ENCODE measurements at regions not wholly inside any gene's neighbourhood (a gene's known extent, or its start where the extent isn't known, plus 50 kb on each side); places are given as distances from the start of the nearest gene placed in this dataset.
"Not testable (repeated sequence)": the region's sequence is repeated elsewhere in the genome, so short reads cannot be mapped to it uniquely, and the experiment has no call there.

DNA sequence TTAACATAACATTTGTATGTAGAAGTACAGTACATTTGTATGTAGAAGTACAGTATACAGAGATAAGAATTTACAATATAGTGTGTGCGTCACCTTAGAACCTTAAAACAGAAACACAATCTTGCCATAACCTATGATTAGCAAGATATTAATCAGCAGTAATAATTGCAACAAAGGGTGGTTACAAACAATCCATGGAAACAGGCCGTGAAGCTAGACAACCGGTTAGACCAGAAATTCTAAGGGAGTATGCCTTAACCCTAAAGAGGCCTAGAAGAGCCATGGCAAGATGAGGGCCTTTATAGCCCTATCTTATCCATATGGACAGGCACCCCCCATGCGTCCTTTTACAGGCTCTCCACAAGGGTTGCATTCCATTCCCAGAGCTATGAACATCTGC is 605.9 kb downstream of the KCNT2 start:
- not testable (repeated sequence) for H3K4me3 Mint-ChIP-seq, H3K27ac Mint-ChIP-seq, H3K27me3 Mint-ChIP-seq, H3K9me3 Mint-ChIP-seq, H3K4me1 Mint-ChIP-seq, H3K36me3 Mint-ChIP-seq

DNA sequence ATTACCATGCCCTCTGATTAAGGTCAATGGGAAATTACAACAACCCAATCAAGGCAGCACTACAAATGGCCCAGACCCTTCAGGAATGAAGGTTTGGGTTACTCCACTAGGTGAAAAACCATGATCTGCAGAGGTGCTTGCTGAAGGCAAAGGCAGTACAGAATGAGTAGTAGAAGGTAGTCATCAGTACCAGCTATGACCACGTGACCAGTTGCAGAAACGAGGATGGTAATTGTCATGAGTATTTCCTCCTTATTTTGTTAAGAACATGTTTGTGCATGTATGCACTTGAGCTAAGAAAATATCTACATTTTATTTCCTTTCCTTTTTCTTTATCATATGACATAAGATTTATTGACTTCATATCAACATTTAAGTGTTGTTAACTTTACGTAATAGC is 607.1 kb downstream of the KCNT2 start:
- Mint-ChIP-seq H3K4me1 (no peaks in the 10 kb centered on the region), H3K4me3 (no peak overlapping the region), H3K27ac (peak overlapping the region in 1 of 3 donors; percentile 73), H3K36me3 (peaks cover 1% of the 10 kb centered on the region), H3K27me3 (no peaks in the 10 kb centered on the region), H3K9me3 (peaks cover 0 to 4% (median 0%) of the 10 kb centered on the region in 3 donors)

DNA sequence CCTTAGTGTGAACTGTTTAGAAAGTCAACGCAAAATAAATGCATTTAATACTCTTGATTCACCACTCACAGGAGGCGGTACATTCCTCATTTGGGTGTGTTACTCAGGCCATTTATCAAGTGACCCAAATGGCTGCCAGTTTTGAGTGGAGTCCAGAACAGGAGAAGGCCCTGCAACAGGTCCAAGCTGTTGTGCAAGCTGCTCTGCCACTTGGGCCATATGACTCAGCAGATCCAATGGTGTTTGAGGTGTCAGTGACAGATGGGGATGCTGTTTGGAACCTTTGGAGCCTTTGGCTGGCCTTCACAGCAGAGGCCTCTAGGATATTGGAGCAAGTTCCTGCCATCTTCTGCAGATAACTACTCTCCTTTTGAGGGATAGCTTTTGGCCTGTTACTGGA is 609.2 kb downstream of the KCNT2 start:
- peaks cover 0 to 4% (median 0%) of the 10 kb centered on the region in 3 donors for H3K9me3 Mint-ChIP-seq
- no peaks in the 10 kb centered on the region for H3K4me1 Mint-ChIP-seq
- H3K27ac Mint-ChIP-seq: no peak overlapping the region
- no peak overlapping the region for H3K4me3 Mint-ChIP-seq
- H3K27me3 Mint-ChIP-seq: no peaks in the 10 kb centered on the region
- peaks cover 1% of the 10 kb centered on the region for H3K36me3 Mint-ChIP-seq

DNA sequence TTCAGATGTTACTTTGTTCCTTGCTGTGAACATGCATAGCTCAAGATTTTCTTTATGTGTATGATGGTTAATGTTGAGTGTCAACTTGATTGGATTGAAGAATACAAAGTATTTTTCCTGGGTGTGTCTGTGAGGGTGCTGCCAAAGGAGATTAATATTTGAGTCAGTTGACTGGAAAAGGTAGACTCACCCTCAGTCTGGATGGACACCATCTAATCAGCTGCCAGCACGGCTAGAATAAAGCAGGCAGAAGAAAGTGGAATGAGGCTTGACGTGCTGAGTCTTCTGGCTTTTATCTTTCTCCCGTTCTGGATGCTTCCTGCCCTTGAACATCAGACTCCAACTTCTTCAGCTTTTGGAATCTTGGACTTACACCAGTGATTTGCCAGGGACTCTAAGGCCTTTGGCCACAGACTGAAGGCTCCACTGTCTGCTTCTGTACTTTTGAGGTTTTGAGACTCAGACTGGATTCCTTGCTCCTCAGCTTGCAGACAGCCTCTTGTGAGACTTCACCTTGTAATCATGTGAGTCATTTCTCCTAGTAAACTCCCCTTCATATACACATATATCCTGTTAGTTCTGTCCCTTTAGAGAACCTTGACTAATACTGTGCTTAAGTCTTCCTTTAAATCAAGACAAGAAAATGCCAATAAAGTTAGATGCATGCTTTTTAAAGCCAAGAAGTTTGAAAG is 626.6 kb downstream of the KCNT2 start:
- Mint-ChIP-seq H3K27ac (no peak overlapping the region), H3K4me3 (no peak overlapping the region), H3K4me1 (no peaks in the 10 kb centered on the region), H3K27me3 (no peaks in the 10 kb centered on the region), H3K9me3 (peaks cover 0 to 2% (median 1%) of the 10 kb centered on the region in 3 donors), H3K36me3 (no peaks in the 10 kb centered on the region)

DNA sequence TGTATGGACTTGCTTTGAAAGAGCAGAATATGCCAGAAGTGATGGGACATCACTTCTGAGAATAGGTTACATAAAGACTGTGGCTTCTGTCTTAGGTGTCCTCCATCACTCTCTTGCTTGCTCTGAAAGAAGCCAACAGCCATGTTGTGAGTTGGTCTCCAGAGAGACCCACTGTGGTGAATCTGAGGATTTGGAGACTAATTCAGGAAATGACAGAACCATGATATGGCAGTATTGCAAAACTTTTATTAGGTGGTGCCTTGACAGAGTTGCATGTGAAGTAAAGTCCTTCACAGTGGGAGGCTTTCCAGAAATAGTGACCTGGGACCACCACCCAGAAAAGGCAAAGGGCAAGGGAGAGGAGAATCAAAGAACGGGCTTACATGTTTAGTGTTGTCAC is 628.6 kb downstream of the KCNT2 start:
- no peaks in the 10 kb centered on the region for H3K27me3 Mint-ChIP-seq
- H3K9me3 Mint-ChIP-seq: peaks cover 1 to 6% (median 2%) of the 10 kb centered on the region in 3 donors
- H3K4me1 Mint-ChIP-seq: no peaks in the 10 kb centered on the region
- no peak overlapping the region for H3K4me3 Mint-ChIP-seq
- peak overlapping the region in 1 of 3 donors; percentile 35 for H3K27ac Mint-ChIP-seq
- no peaks in the 10 kb centered on the region for H3K36me3 Mint-ChIP-seq

DNA sequence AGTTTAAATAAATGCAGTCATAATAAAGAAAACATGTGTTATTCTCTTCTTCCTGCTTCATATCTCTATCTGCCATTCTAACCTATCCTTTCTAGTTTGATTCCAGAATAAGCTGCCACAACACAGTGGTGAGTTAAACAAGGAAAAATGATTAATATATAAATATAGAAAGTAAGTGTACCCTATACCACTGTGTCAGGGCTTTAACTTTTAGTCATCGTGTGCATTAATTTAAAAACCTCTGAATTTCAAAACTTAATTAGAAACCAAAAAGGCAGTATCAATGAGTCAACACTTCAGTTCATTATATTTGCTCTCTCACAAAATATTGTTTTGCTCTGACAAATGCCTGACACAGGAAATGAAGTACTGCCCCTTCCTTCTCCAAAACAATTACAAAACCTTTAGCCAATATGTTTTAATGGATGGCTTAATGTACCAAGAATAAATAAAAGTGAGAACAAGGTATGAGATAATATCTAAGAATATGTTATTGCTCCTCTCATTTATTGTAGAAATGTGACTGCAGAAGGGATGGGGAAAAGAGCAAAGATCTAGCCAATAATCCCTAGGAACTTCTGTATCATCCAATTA is 634.8 kb downstream of the KCNT2 start:
- no peaks in the 10 kb centered on the region for H3K27me3 Mint-ChIP-seq
- peaks cover 0 to 6% (median 0%) of the 10 kb centered on the region in 3 donors for H3K9me3 Mint-ChIP-seq
- no peak overlapping the region for H3K27ac Mint-ChIP-seq
- H3K4me3 Mint-ChIP-seq: no peak overlapping the region
- H3K36me3 Mint-ChIP-seq: no peaks in the 10 kb centered on the region
- H3K4me1 Mint-ChIP-seq: no peaks in the 10 kb centered on the region

DNA sequence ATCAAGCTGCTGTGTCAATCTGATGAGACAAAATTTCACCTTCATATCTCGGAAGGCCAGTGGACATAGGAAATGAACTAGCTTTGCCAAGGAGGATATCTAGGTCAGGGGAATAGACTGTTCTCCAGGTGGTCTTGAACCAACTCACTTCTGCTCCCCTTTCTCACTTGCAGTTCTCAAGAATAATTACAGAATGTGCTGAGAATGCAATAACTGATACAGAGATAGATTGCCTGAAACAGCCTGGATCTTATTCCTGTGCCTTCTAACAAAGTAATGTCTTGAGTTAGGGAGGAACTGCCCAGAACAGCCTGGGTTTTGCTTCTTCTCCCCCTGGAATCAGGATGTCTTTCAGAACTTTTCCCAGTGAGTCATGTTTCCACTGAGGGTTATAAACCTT is 636.7 kb downstream of the KCNT2 start:
- Mint-ChIP-seq H3K27ac (no peak overlapping the region), H3K27me3 (no peaks in the 10 kb centered on the region), H3K9me3 (peaks cover 0 to 6% (median 0%) of the 10 kb centered on the region in 3 donors), H3K36me3 (no peaks in the 10 kb centered on the region), H3K4me3 (no peak overlapping the region), H3K4me1 (no peaks in the 10 kb centered on the region)

DNA sequence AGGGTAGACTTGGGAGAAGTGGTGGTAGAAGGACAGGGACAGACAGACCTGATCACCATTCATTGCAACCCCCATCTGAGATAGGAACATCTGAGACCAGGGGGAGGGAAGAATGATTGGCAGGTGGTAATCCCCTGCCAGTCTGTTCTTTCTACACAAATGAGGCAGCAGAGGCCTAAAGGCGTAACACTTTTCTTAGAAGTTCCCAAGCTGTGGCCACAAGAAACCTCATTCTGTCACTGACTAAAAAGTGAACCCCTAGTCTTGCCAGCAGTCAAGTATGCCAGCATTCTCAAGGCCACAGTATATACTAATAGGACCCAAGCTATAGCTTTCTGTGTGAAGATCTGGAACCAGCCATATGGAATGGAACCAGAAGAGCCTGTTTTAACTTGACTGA is 638.0 kb downstream of the KCNT2 start:
- Mint-ChIP-seq H3K27me3 (no peaks in the 10 kb centered on the region), H3K4me1 (no peaks in the 10 kb centered on the region), H3K9me3 (no peaks in the 10 kb centered on the region), H3K36me3 (no peaks in the 10 kb centered on the region), H3K4me3 (no peak overlapping the region), H3K27ac (no peak overlapping the region)

DNA sequence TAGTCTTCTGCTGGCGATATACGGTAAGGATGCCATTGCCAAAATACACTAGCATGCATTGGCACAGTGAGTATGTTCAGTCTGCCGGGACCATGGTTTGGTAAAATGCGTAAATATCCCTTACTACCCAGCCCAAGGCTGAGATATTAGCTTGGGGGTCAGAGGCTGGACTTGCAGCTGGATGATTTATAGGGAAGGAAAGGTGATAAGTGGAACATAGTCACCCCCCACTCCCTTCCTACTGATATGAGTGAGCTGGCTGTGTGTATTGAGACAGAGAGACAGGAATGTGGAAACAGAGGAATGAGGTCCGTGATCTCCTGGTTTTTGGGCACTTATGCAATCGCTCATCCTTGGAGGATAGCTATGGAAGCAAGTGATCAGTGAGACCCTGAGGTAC is 642.8 kb downstream of the KCNT2 start:
- Mint-ChIP-seq H3K4me3 (peak overlapping the region in 1 of 4 donors; percentile 45), H3K9me3 (no peaks in the 10 kb centered on the region), H3K27me3 (no peaks in the 10 kb centered on the region)

DNA sequence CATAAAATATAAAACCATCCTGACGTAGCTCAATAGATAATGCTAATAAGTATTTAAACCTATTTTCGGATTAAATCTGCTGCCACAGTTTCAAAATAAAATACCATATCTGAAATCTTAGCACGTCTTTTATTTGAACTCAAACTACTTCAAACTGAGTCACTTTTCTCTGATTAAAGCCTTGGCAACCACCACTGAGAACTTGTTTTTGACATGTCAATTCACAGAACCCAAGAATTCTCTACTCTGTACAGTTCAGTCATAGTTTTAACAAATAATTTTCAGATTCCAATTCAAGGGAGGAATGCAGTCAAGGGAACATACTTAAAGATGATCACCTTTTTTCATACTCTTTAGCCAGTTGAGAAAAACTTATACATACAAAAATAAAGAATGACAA is 643.2 kb downstream of the KCNT2 start:
- no peaks in the 10 kb centered on the region for H3K27me3 Mint-ChIP-seq
- no peaks in the 10 kb centered on the region for H3K9me3 Mint-ChIP-seq
- H3K27ac Mint-ChIP-seq: no peak overlapping the region
- no peaks in the 10 kb centered on the region for H3K4me1 Mint-ChIP-seq
- no peak overlapping the region for H3K4me3 Mint-ChIP-seq
- no peaks in the 10 kb centered on the region for H3K36me3 Mint-ChIP-seq

More for the DNA sequence above, 642.8 kb downstream of the KCNT2 start:
- H3K4me1 Mint-ChIP-seq: no peaks in the 10 kb centered on the region
- H3K27ac Mint-ChIP-seq: no peak overlapping the region
- H3K36me3 Mint-ChIP-seq: no peaks in the 10 kb centered on the region

DNA sequence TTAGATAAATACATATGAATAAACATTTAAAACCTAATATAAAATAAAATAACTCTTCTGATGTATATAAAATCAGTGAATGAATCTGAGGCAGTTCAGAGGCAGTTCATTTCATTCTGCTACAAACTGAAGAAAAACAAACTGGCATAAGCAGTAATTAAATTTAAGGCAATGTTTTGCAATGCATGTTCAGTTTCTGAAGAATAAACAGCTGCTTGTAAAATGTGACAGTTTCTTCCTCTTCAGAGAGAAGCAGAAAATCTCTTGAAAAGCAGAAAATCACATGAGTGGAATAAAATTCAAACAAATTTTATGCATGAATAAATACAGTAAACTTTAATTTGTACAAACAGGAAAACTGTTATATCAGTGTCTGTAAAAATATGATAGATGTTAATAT is 643.7 kb downstream of the KCNT2 start:
- H3K4me1 Mint-ChIP-seq: no peaks in the 10 kb centered on the region
- no peak overlapping the region for H3K27ac Mint-ChIP-seq
- H3K36me3 Mint-ChIP-seq: no peaks in the 10 kb centered on the region
- no peaks in the 10 kb centered on the region for H3K27me3 Mint-ChIP-seq
- H3K9me3 Mint-ChIP-seq: no peaks in the 10 kb centered on the region
- H3K4me3 Mint-ChIP-seq: no peak overlapping the region

DNA sequence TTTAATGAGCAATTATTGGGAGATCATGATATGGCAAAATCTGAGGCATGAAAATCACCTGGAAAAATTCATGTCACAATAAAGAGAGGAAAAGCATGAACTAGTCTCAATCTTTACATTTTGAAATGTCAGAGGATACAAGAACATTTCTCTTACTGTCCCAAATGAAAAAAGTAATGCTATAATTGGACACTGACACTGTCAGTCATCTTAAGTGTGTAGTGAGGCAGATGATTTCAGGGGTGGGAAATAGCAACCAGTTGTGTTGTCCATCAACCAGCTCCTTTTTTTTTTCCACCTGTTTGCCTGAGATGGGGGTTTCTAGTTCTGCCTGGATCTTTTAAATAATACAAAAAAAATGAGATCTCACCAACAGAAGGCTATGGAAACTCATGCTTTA is 646.2 kb downstream of the KCNT2 start:
- Mint-ChIP-seq H3K27me3 (no peaks in the 10 kb centered on the region), H3K27ac (no peak overlapping the region), H3K36me3 (no peaks in the 10 kb centered on the region), H3K4me3 (no peak overlapping the region), H3K9me3 (no peaks in the 10 kb centered on the region), H3K4me1 (no peaks in the 10 kb centered on the region)

DNA sequence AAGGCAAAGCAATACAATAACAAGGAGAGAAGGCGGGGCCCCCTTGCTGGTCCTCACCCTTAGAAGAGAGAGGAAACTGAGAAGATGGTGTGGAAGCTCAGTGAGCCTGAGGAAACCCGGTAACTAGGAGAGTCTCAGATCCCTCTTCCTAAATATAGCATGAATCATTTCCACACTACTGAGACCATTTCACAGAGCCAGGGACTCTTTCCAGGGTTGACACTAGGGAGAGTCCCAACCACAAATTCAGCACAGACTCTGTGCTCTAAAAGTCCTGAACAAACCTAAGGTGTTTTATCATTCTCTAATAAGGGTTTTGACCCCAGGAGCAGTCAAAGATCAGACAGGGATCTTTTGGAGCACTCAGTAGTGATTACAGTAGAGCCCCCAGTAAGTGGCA is 647.7 kb downstream of the KCNT2 start:
- no peaks in the 10 kb centered on the region for H3K9me3 Mint-ChIP-seq
- H3K4me3 Mint-ChIP-seq: no peak overlapping the region
- H3K4me1 Mint-ChIP-seq: no peaks in the 10 kb centered on the region
- H3K36me3 Mint-ChIP-seq: no peaks in the 10 kb centered on the region
- no peak overlapping the region for H3K27ac Mint-ChIP-seq
- no peaks in the 10 kb centered on the region for H3K27me3 Mint-ChIP-seq

DNA sequence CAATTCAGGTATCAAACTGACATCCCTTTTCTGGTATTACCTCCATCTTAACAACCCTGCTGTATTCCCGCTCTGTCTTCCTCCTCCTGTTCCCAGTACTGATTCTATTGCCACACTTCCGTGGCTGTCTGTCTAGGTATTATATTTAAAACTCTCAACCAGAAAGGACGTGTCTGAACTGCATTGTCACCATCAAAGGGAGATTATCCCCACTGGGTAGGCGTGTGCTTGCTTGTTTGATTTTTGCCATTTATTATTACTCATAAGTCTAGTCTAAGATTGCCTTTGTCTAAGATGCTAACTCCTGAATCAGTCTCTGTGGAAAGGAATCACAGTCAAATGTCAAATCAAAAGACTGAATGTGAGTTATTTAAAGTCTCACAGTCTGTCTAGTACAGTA is 650.1 kb downstream of the KCNT2 start:
- Mint-ChIP-seq H3K27me3 (no peaks in the 10 kb centered on the region), H3K4me1 (no peaks in the 10 kb centered on the region), H3K9me3 (no peaks in the 10 kb centered on the region), H3K36me3 (no peaks in the 10 kb centered on the region), H3K27ac (no peak overlapping the region), H3K4me3 (no peak overlapping the region)

DNA sequence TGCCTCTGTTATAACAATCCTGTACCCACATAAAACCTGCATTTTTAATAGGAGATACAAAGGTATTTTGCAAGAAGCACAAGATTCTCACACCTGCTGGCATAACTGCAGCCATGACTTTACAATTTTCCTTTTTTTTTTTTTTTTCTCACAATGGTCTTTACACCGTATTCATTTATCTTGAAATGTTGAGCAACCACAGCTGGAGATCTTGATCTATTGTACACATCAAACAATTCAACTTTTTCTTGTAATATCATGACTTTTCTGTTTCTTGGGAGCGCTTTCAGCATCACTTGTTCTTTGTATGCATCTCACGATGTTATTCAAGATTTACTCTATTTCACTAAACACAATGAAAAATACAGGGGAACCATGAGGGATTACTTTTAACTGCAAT is 651.4 kb downstream of the KCNT2 start:
- Mint-ChIP-seq H3K9me3 (no peaks in the 10 kb centered on the region), H3K36me3 (no peaks in the 10 kb centered on the region), H3K27me3 (no peaks in the 10 kb centered on the region), H3K27ac (no peak overlapping the region), H3K4me3 (no peak overlapping the region), H3K4me1 (no peaks in the 10 kb centered on the region)

DNA sequence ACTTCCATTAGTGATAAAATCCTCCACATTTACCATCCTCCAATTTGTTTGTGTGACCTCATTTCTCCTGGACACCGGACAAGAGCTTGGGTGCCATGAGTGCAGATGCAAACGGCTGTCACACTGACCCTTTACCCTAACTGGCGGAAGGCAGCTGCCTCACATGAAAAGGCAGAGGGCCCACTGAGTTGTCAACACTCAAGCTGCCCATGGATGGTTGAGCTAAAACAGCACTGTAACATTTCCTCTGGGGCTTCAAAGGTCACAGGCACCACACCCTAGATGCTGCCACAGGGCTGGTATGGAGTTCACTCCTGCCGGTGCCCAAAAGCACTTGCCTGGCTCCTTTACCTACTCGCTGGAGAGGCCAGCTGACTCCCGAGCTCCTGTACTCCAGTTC is 653.4 kb downstream of the KCNT2 start:
- Mint-ChIP-seq H3K36me3 (no peaks in the 10 kb centered on the region), H3K4me3 (no peak overlapping the region), H3K4me1 (no peaks in the 10 kb centered on the region), H3K9me3 (no peaks in the 10 kb centered on the region), H3K27ac (no peak overlapping the region), H3K27me3 (no peaks in the 10 kb centered on the region)
